Right lobe of liver (tissue), 6 donors: ENCODE measurements at regions not wholly inside any gene's neighbourhood (a gene's known extent, or its start where the extent isn't known, plus 50 kb on each side); places are given as distances from the start of the nearest gene placed in this dataset.
A peak's percentile ranks its signal among the peaks of the same experiment; 100 is the strongest.

Experiments
- ATAC-seq, 4 donors: fragments of 200-7000 bp; cut with Tn5 transposase; one replicate each; pipeline ENCODE4 v1.9.1; 2020; ENCODE audit warnings: mild to moderate bottlenecking in 4 of 4, moderate library complexity in 4 of 4
- DNase-seq, 3 donors: peaks; one replicate each; pipeline ENCODE4 v3.0.0-alpha.2; 2020
- H3K27ac ChIP-seq, 3 donors: fragments of 200-600 bp; one replicate each; pipeline ENCODE4 v1.8.0; 2022
- H3K27me3 ChIP-seq, 2 donors: fragments of 200-600 bp; one replicate each; pipeline ENCODE4 v1.8.0; 2022
- H3K36me3 ChIP-seq, 4 donors: fragments of 200-600 bp; sonication (generic) in 1 of 4; one replicate each; pipeline versions ENCODE4 v1.5.1 to v1.8.0; 2017 to 2022; ENCODE audit warnings: control low read depth in 1 of 4
- H3K4me1 ChIP-seq, 4 donors: fragments of 200-600 bp; sonication (generic) in 1 of 4; one replicate each; pipeline versions ENCODE4 v1.5.1 to v1.8.0; 2017 to 2022; ENCODE audit warnings: control low read depth in 1 of 4
- H3K4me3 ChIP-seq, 3 donors: fragments of 200-600 bp; one replicate each; pipeline ENCODE4 v1.8.0; 2022
- H3K9me3 ChIP-seq, 4 donors: fragments of 200-600 bp; sonication (generic) in 1 of 4; one replicate each; pipeline versions ENCODE4 v1.5.1 to v1.8.0; 2017 to 2022; ENCODE audit warnings: control low read depth in 1 of 4
- POLR2A ChIP-seq: fragments of 450-650 bp; IDR thresholded peaks from one replicate; pipeline ENCODE4 v1.6.1; 2017; ENCODE audit warnings: antibody characterized with exemption, mild to moderate bottlenecking
- WGBS: methylation state at CpG from one replicate; pipeline ENCODE4 v1.1.6; 2018; ENCODE audit warnings: low coverage, low lambda C conversion rate; ENCODE audit not compliant: insufficient coverage; ENCODE audit errors: missing lambda C conversion rate; 5-methylcytosine and 5-hydroxymethylcytosine counted together
- intact Hi-C, 2 donors: fragments of 100-400 bp; cut with DNase I; formaldehyde crosslinking; loops; one replicate each; pipeline versions ENCODE4 v1.11.2 to v1.14.1; 2022
- TF ChIP-seq, protein P1 (sequence below), 4 donors: fragments of 200-600 bp in 3 of 4; fragments of 450-650 bp in 1 of 4; IDR thresholded peaks; one replicate each; pipeline versions ENCODE4 v1.5.1 to v1.8.0; 2016 to 2022; ENCODE audit warnings: antibody characterized with exemption in 4 of 4, mild to moderate bottlenecking in 2 of 4
- donor health status: DM: no; HTN: yes; CAD: no.
- donor health status: DM: no; HTN: no; CAD: no.
- donor health status: DM: no; HTN: no; CAD: no.
- donor health status: DM: no; HTN: yes; CAD: no.
- donor health status: DM: no; HTN: yes; CAD: no.

DNA sequence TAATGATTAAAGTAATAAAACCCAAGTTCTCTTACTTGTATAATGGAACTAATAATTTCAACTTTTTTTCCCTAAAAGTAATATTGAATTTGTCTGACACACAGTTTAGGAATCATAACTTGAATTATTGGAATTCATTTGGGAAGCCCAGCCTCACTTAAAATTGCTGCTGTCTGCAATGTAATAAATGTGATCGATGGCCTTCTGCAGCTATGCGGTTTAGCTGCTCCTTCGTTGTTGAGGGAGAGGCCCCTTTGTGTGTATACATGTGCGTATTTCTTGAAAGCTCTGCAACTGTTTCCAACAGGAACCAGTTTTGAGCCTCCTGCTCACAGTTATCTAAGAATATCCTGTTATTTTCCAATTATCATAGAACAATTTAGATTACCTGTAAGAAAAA lies 152.5 kb downstream of the AKR1D1 start:
- intact Hi-C loops, result no loop called here
- no peaks in the 10 kb centered on the region for H3K27me3 ChIP-seq
- no peak for TF ChIP-seq POLR2A
- TF ChIP-seq, protein P1, sequence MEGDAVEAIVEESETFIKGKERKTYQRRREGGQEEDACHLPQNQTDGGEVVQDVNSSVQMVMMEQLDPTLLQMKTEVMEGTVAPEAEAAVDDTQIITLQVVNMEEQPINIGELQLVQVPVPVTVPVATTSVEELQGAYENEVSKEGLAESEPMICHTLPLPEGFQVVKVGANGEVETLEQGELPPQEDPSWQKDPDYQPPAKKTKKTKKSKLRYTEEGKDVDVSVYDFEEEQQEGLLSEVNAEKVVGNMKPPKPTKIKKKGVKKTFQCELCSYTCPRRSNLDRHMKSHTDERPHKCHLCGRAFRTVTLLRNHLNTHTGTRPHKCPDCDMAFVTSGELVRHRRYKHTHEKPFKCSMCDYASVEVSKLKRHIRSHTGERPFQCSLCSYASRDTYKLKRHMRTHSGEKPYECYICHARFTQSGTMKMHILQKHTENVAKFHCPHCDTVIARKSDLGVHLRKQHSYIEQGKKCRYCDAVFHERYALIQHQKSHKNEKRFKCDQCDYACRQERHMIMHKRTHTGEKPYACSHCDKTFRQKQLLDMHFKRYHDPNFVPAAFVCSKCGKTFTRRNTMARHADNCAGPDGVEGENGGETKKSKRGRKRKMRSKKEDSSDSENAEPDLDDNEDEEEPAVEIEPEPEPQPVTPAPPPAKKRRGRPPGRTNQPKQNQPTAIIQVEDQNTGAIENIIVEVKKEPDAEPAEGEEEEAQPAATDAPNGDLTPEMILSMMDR (IDR thresholded peaks at IDR 0.05), result no peak
- no peak overlapping the region for H3K27ac ChIP-seq
- DNase-seq, result no peak
- no peaks in the 10 kb centered on the region for H3K9me3 ChIP-seq
- ATAC-seq, result no peak
- 81% methylated on average over 4 of the region's 4 CpGs for WGBS
- no peak overlapping the region for H3K4me3 ChIP-seq
- peaks cover 0 to 16% (median 4%) of the 10 kb centered on the region in 4 donors for H3K4me1 ChIP-seq
- H3K36me3 ChIP-seq, result no peaks in the 10 kb centered on the region

DNA sequence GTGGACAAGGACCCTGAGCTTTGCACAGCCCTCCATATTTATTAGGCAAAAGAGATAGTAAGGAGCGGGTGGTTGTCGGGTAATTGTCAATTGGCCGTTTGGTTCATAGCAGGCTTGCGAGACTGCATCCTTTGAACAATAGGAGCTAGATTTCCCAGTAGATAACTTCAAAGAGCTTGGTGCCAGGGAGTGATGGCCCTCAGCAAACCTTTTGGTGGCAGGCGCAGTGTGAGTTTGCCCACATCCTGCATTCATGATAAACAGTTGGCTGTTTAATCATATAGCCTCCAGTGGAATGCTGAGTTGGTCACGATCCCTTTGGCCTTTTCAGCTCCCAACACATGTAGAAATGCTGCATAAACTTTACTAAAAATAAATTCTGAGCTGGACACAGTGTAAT lies 156.9 kb downstream of the AKR1D1 start:
- no peaks in the 10 kb centered on the region for H3K36me3 ChIP-seq
- ATAC-seq (no peak), DNase-seq (no peak)
- no peaks in the 10 kb centered on the region for H3K9me3 ChIP-seq
- intact Hi-C loops, result loop anchor here in 1 of 2 donors (10.0 kb wide), 1 partner anchor 502 kb away; no protein-coding TSS in a partner anchor
- H3K4me3 ChIP-seq, result no peak overlapping the region
- H3K4me1 ChIP-seq, result peaks cover 0 to 33% (median 6%) of the 10 kb centered on the region in 4 donors
- H3K27ac ChIP-seq, result no peak overlapping the region
- H3K27me3 ChIP-seq, result no peaks in the 10 kb centered on the region
- 94% methylated on average over 4 of the region's 6 CpGs for WGBS
- TF ChIP-seq, protein P1 (IDR thresholded peaks at IDR 0.05), result no peak
- TF ChIP-seq POLR2A, result no peak

DNA sequence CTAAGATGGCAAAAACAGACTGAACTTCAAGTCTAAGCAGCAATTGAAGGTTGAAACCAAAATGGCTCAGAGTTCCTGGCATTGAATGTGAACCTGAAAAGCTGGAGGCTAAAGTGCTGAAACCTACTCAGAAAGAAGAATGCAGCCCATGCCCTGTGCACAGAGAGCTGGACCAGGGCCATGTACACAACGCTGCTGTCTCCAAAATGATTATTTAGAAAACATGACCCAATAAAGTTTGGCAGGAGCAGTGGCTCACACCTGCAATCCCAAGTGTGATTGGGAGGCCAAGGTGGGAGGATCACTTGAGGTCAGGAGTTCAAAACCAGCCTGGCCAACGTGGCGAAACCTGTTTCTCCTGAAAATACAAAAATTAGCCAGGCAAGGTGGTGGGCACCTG lies 158.9 kb downstream of the AKR1D1 start:
- peak; percentile 79 to 92 (median 88) for DNase-seq
- Histone ChIP-seq H3K27me3 (no peaks in the 10 kb centered on the region), H3K9me3 (no peaks in the 10 kb centered on the region), H3K36me3 (no peaks in the 10 kb centered on the region), H3K4me1 (peaks cover 0 to 46% (median 8%) of the 10 kb centered on the region in 4 donors), H3K4me3 (no peak overlapping the region), H3K27ac (peak overlapping the region; percentile 41 to 71 (median 62))
- ATAC-seq, result peak; percentile 77 to 88 (median 82)
- TF ChIP-seq, protein P1 (IDR thresholded peaks at IDR 0.05), result no peak
- no peak for TF ChIP-seq POLR2A
- intact Hi-C loops, result loop anchor here in 1 of 2 donors (10.0 kb wide), 1 partner anchor 500 kb away; no protein-coding TSS in a partner anchor
- 42% methylated on average over 3 of the region's 3 CpGs for WGBS

DNA sequence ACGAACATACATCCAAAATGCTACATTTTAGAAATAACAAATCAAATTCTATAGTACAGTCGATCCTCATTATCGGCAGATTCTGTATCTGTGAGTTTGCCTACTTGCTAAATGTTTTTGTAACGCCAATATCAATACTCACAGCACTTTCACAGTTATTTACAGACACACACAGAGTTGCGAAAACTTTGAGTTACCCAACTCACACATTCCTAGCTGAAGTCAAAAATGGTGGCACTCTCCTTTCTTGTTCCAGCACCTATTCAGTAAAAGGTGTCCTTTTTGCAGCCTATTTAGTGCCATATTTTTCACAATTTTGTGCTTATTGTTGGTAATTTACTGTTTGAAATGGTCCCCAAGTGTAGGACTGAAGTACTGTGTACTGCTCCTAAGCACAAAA lies 161.7 kb downstream of the AKR1D1 start:
- no peaks in the 10 kb centered on the region for H3K27me3 ChIP-seq
- H3K4me1 ChIP-seq, result peaks cover 0 to 35% (median 5%) of the 10 kb centered on the region in 4 donors
- no peaks in the 10 kb centered on the region for H3K9me3 ChIP-seq
- H3K4me3 ChIP-seq, result peak overlapping the region in 2 of 3 donors; percentile 3 to 4
- ATAC-seq (peak; percentile 43 to 57 (median 46)), DNase-seq (peak in 1 of 3 donors; percentile 62)
- intact Hi-C loops, result loop anchor here in 1 of 2 donors (10.0 kb wide), 1 partner anchor 497 kb away; no protein-coding TSS in a partner anchor
- no peaks in the 10 kb centered on the region for H3K36me3 ChIP-seq
- 42% methylated on average over 5 of the region's 5 CpGs for WGBS
- peak overlapping the region in 2 of 3 donors; percentile 32 to 54 for H3K27ac ChIP-seq
- no peak for TF ChIP-seq POLR2A
- TF ChIP-seq, protein P1 (IDR thresholded peaks at IDR 0.05), result no peak
